Cardiac fibroblast (primary cell): ENCODE measurements at regions not wholly inside any gene's neighbourhood (a gene's known extent, or its start where the extent isn't known, plus 50 kb on each side); places are given as distances from the start of the nearest gene placed in this dataset.

Experiments
- DNase-seq, 2 donors: peaks; one replicate each; pipeline versions ENCODE4 v3.0.0 to v3.0.0-alpha.2; 2010; ENCODE audit warnings: low read depth in 2 of 2
- H3K4me3 ChIP-seq, 2 donors: replicated peaks in 1 of 2; 1 replicate in 1 of 2; 2 replicates in 1 of 2; pipeline ENCODE4 v1.5.1; 2011; ENCODE audit warnings: low read depth in 2 of 2, low read length in 2 of 2, mild to moderate bottlenecking in 2 of 2, moderate library complexity in 1 of 2
- TF ChIP-seq, protein P1 (sequence below): IDR thresholded peaks from one replicate; pipeline ENCODE4 v1.5.1; 2011; ENCODE audit warnings: low read depth, mild to moderate bottlenecking, low read length, inconsistent platforms

DNA sequence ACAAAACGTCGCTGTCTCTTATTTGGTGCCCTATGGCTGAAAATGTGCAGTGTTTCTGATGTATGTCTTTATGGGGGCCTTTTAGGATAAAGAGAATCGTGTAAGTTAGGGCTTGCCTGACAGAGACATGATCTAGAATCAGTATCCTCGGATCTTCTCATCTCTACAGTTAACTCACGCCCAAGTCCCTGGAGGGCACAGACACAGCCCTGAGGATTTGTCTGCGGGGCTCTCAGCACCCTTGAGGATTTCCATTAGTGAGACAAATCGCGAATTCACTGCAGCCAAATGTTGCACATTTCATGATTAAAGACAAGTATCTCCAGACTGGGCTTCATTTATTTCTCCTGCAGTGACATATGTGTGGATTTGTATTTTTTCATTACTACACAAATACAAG is 552.7 kb downstream of the C6orf118 start:
- H3K4me3 ChIP-seq: no peak overlapping the region
- DNase-seq: no peak
- TF ChIP-seq, protein P1, sequence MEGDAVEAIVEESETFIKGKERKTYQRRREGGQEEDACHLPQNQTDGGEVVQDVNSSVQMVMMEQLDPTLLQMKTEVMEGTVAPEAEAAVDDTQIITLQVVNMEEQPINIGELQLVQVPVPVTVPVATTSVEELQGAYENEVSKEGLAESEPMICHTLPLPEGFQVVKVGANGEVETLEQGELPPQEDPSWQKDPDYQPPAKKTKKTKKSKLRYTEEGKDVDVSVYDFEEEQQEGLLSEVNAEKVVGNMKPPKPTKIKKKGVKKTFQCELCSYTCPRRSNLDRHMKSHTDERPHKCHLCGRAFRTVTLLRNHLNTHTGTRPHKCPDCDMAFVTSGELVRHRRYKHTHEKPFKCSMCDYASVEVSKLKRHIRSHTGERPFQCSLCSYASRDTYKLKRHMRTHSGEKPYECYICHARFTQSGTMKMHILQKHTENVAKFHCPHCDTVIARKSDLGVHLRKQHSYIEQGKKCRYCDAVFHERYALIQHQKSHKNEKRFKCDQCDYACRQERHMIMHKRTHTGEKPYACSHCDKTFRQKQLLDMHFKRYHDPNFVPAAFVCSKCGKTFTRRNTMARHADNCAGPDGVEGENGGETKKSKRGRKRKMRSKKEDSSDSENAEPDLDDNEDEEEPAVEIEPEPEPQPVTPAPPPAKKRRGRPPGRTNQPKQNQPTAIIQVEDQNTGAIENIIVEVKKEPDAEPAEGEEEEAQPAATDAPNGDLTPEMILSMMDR: no peak

DNA sequence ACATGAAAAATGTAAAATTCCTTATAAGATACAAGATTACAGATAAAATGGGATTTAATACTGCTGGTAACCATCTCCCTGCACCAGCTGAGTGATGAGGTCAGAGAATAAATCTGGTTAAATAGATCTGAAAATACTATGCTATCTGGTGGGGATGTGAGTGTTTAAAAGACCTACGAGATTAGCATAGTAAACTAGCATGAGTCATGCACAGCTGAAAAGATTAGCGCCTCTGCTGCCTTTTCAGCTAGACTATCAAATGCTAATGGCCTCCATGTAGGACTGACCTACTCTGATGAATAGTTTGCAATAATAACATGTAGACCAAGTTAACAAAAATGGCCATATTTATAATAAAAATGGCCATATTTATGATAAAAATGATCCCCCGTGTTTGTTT is 553.3 kb downstream of the C6orf118 start:
- no peak for DNase-seq
- no peak overlapping the region for H3K4me3 ChIP-seq
- TF ChIP-seq, protein P1: no peak

DNA sequence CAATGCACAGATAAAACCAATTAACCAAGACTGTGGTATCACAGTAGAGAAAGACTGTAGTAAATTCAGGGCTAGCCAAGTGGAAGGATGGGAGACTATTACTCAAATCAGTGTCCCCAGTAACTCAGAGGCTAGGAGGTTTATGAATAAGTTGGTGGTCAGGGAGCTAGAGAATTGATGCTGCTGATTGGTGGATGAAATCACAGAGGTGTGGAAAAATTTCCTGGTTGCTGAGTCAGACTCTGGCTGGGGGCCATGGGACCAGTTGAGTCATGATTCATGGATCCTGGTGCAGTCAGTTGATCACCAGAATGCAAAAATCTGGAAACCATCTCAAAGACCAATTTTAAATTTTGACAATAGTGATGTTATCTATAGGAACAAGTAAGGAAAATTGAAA is 555.9 kb downstream of the C6orf118 start:
- no peak overlapping the region for H3K4me3 ChIP-seq
- peak; percentile 2 to 34 for DNase-seq

DNA sequence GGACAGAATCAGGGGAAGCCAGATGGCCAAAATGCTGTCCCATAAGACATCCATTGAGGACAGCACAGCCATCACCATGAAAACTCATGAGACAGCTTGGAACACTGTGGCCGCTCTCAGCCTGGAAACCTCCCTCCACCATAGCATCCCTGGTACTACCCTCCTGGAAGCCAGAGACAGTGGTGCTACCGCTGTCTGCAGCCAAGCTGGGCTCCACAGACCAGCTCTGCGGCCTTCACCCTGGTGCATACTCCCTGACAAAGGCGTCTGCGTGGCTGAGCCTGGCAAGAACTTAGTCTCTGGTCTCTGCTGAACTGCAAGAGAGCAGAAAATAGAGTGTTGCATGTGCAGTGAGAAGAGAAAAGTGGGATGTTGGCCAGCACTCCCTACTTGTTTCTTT is 558.0 kb downstream of the C6orf118 start:
- no peak overlapping the region for H3K4me3 ChIP-seq
- no peak for DNase-seq
- TF ChIP-seq, protein P1: no peak

More for the DNA sequence above, 555.9 kb downstream of the C6orf118 start:
- TF ChIP-seq, protein P1: no peak

DNA sequence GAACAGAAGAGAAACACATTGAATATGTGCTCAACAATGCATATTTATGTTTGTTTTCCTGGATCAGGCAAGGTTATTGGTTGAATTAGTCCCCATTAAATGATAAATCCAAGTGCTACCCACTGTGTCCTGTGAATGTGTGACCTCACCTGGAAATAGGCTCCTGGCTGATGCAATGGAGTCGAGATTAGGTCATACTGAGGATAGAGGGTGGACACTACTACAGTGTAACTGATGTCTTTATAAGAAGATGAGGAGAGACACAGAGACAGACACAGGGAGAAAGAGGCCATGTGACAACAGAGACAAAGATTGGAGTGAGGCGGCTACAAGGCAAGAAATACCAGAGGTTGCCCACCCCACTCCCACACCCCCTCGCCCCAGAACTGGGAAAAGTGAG is 559.3 kb downstream of the C6orf118 start:
- H3K4me3 ChIP-seq: no peak overlapping the region
- no peak for DNase-seq
- TF ChIP-seq, protein P1: no peak

DNA sequence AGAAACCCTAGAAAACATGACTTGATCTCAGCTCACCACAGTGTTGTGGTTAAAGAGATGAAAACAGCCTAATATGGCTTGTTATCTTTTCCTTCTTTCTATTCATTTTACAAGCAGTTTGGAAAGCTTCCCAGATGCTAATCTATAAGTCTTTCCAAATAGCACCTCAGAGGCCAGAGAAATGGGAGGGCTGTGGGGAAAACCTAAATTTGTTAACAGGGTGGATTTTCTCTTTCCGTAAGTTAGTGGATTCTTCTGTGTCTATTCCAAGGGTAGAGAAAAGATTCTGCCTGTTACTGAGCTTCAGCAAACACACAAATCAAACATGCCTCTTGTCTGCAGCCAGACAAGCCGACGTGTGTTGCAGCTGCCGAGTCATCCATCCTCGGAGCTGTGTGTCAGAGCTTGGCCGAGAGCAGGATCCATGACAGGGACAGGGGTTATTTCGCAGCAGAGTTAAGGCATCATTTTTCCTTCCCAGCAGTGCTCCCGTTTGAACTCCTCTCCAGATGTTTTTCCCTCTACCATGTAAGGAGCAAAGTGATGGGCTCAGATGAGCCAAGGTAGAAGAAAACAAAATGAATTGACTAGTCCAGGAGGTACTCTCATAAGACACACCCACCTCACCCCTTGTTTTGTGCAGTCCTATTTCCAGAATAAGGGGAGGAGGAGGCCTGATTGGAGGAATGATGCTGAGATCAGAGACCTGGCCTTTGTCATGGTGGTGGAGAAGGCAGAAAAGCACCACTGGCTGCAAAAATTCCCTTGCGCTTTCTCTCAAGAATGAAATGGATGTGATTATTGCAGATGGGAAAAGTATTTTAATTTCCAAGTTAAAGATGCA is 560.0 kb downstream of the C6orf118 start:
- peak; percentile 12 to 26 for DNase-seq
- TF ChIP-seq, protein P1: no peak
- H3K4me3 ChIP-seq: no peak overlapping the region
